K562 (cell line): ENCODE measurements at regions not wholly inside any gene's neighbourhood (a gene's known extent, or its start where the extent isn't known, plus 50 kb on each side); places are given as distances from the start of the nearest gene placed in this dataset.

Source experiments
- ATAC-seq: fragments of 200-7000 bp; cut with Tn5 transposase; 3 replicates; pipeline ENCODE4 v1.9.1; 2020; ENCODE audit warnings: moderate library complexity
- BruUV-seq: library from RNA; stranded (reverse); fragments of 400-500 nt; replicated peaks from 2 replicates; lab custom pipeline; 2021; lab: Mats Ljungman, UMichigan
- CTCF ChIA-PET: fragments of 300-600 bp; formaldehyde crosslinking; extraction: SDS; loops from one replicate; lab custom pipeline; 2021; ENCODE audit warnings: low intra/inter-chr PET ratio; lab: Yijun Ruan, JAX
- POLR2A ChIA-PET: fragments of 300-600, 350-650 bp; sonication (Branson Sonifier 250); formaldehyde crosslinking; extraction: SDS; loops from one replicate; lab custom pipeline; 2021; ENCODE audit warnings: antibody characterized with exemption, inconsistent platforms; lab: Yijun Ruan, JAX
- DNase-seq, 4 experiments: peaks; one replicate each; pipeline versions ENCODE4 v3.0.0 to v3.0.0-alpha.2; 2011 to 2018; ENCODE audit warnings: low spot score in 3 of 4, mixed read lengths in 3 of 4; ENCODE audit errors: extremely low read depth in 1 of 4
- FAIRE-seq: peaks from 2 replicates; lab custom pipeline; 2011; peaks lifted over from hg19 to GRCh38; lab: Jason Lieb, UNC
- H2AFZ ChIP-seq: 2 replicates; pipeline ENCODE4 v1.6.0; 2011; ENCODE audit warnings: low read depth, low read length, control low read depth, inconsistent platforms
- H3K27ac ChIP-seq: fragments of 200-600 bp; 3 replicates; pipeline ENCODE4 v1.8.0; 2011; ENCODE audit warnings: low read depth, mild to moderate bottlenecking, control low read depth, inconsistent platforms, low read length, moderate library complexity, mixed read lengths; ENCODE audit errors: extremely low read depth
- H3K27me3 ChIP-seq, 2 experiments: fragments of 300-600 bp in 1 of 2; 2 replicates in 1 of 2; 3 replicates in 1 of 2; pipeline versions ENCODE4 v1.6.0 to v1.8.0; 2011; ENCODE audit warnings: inconsistent platforms in 2 of 2, low read length in 2 of 2, mild to moderate bottlenecking in 1 of 2, mixed read lengths in 1 of 2, moderate library complexity in 1 of 2; ENCODE audit not compliant: control insufficient read depth in 2 of 2, insufficient read depth in 2 of 2
- H3K36me3 ChIP-seq: fragments of 300-600 bp; 3 replicates; pipeline ENCODE4 v1.8.0; 2011; ENCODE audit warnings: mild to moderate bottlenecking, low read length, inconsistent platforms; ENCODE audit not compliant: control insufficient read depth, insufficient read depth
- H3K4me1 ChIP-seq, 2 experiments: fragments of 200-600 bp in 1 of 2; replicated peaks in 1 of 2; 2 replicates in 1 of 2; 3 replicates in 1 of 2; pipeline versions ENCODE4 v1.5.1 to v1.8.0; 2011; ENCODE audit warnings: inconsistent platforms in 2 of 2, low read length in 2 of 2, mild to moderate bottlenecking in 1 of 2, mixed read lengths in 1 of 2, moderate library complexity in 1 of 2; ENCODE audit not compliant: control insufficient read depth in 2 of 2, insufficient read depth in 2 of 2
- H3K4me2 ChIP-seq: 2 replicates; pipeline ENCODE4 v1.6.1; 2011; ENCODE audit warnings: low read length, control low read depth, inconsistent platforms, mixed read lengths; ENCODE audit not compliant: insufficient read depth
- H3K4me3 ChIP-seq: fragments of 200-600 bp; sonication (generic), shearing (Covaris generic); 2 replicates; pipeline ENCODE4 v1.5.1; 2016; ENCODE audit warnings: control low read depth, inconsistent platforms
- H3K79me2 ChIP-seq: fragments of 200-600 bp; 3 replicates; pipeline ENCODE4 v1.8.0; 2011; ENCODE audit warnings: low read length, inconsistent platforms; ENCODE audit not compliant: control insufficient read depth, insufficient read depth
- H3K9ac ChIP-seq, 2 experiments: 2 replicates each; pipeline versions ENCODE4 v1.6.0 to v1.6.1; 2011; ENCODE audit warnings: low read depth in 2 of 2, low read length in 2 of 2, control low read depth in 1 of 2, inconsistent platforms in 1 of 2, mild to moderate bottlenecking in 1 of 2, mixed read lengths in 1 of 2; ENCODE audit not compliant: insufficient read depth in 1 of 2
- H3K9me1 ChIP-seq: one replicate; pipeline ENCODE4 v1.6.0; 2011; ENCODE audit warnings: inconsistent platforms, mild to moderate bottlenecking, low read length, moderate library complexity; ENCODE audit not compliant: control insufficient read depth, insufficient read depth
- H3K9me3 ChIP-seq: replicated peaks from 2 replicates; pipeline ENCODE4 v1.5.1; 2011; ENCODE audit warnings: low read depth, low read length, inconsistent platforms; ENCODE audit not compliant: control insufficient read depth, insufficient read depth
- H4K20me1 ChIP-seq: replicated peaks from 2 replicates; pipeline ENCODE4 v1.6.1; 2011; ENCODE audit warnings: low read length, inconsistent platforms, mixed read lengths; ENCODE audit not compliant: control insufficient read depth, insufficient read depth
- CC2D1A ChIP-seq: fragments of 450-650 bp; IDR thresholded peaks from 2 replicates; pipeline ENCODE4 v1.6.1; 2017; ENCODE audit warnings: mild to moderate bottlenecking
- CHD2 ChIP-seq: IDR thresholded peaks from 2 replicates; pipeline ENCODE4 v1.6.1; 2011; ENCODE audit warnings: low read depth, low read length
- DMBX1 ChIP-seq: fragments of 250-450 bp; sonication (Bioruptor Pico); IDR thresholded peaks from 2 replicates; pipeline ENCODE4 v1.8.0; 2022; ENCODE audit warnings: inconsistent platforms, mild to moderate bottlenecking, moderate library complexity, borderline replicate concordance
- E2F4 ChIP-seq: sonication (generic); formaldehyde crosslinking; IDR thresholded peaks from 2 replicates; pipeline ENCODE4 v1.8.0; 2022; ENCODE audit warnings: mild to moderate bottlenecking, low read depth, missing genetic modification reagents
- KDM1A ChIP-seq, 2 experiments: fragments of 450-650 bp; IDR thresholded peaks; 2 replicates each; pipeline ENCODE4 v1.6.1; 2016; ENCODE audit warnings: mild to moderate bottlenecking in 2 of 2
- MYC ChIP-seq, 2 experiments: fragments of 250-450 bp in 1 of 2; sonication (Bioruptor Pico) in 1 of 2; IDR thresholded peaks; 2 replicates each; pipeline versions ENCODE4 v1.5.1 to v1.6.1; 2012 to 2021; ENCODE audit warnings: low read depth in 2 of 2, borderline replicate concordance in 1 of 2, improper control_type of control experiment in 1 of 2, low read length in 1 of 2, mild to moderate bottlenecking in 1 of 2, moderate library complexity in 1 of 2
- RCOR1 ChIP-seq, 2 experiments: IDR thresholded peaks; 2 replicates each; pipeline ENCODE4 v1.6.1; 2012; ENCODE audit warnings: low read depth in 2 of 2, low read length in 2 of 2, borderline replicate concordance in 1 of 2, improper control_type of control experiment in 1 of 2
- SRSF7 ChIP-seq: fragments of 200-400 bp; formaldehyde crosslinking; optimal IDR thresholded peaks from 2 replicates; pipeline ENCODE3; 2017; ENCODE audit warnings: mild to moderate bottlenecking, low read depth, low read length
- ZNF239 ChIP-seq: fragments of 250-450 bp; sonication (Bioruptor Pico); IDR thresholded peaks from 2 replicates; pipeline ENCODE4 v1.4.0; 2020; ENCODE audit warnings: mild to moderate bottlenecking
- WGBS: fragments of 100-300 bp; shearing (Covaris generic); methylation state at CpG from one replicate; pipeline ENCODE4 v1.1.6; 2016; ENCODE audit warnings: low coverage, mixed read lengths; ENCODE audit not compliant: insufficient coverage; ENCODE audit errors: missing lambda C conversion rate; 5-methylcytosine and 5-hydroxymethylcytosine counted together
- in situ Hi-C: fragments of 300-500 bp; cut with MboI; formaldehyde crosslinking; loops from 4 replicates; pipeline ENCODE4 v1.15.0; 2018; ENCODE audit warnings: inconsistent platforms, mixed read lengths
- intact Hi-C: fragments of 100-400 bp; cut with micrococcal nuclease; formaldehyde crosslinking; loops from 2 replicates; pipeline ENCODE4 v1.14.2; 2022

- no TSS peak for BruUV-seq
- intact Hi-C loops = no loop called here
- no peaks in the 10 kb centered on the region for H4K20me1 ChIP-seq
- no peaks in the 10 kb centered on the region; a peak in 1 of 5 replicates for H3K4me1 ChIP-seq
- in situ Hi-C loops = no loop called here
- TF ChIP-seq DMBX1 (CRISPR knock-in tag) = no peak
- ChIA-PET POLR2A (no interaction called here), CTCF (interaction anchor here (0.6 kb wide), 1 partner anchor 1305 kb away, joined by 4 read pairs; no protein-coding TSS in a partner anchor)
- FAIRE-seq (no peak), ATAC-seq (no peak), DNase-seq (no peak)
- H3K9ac ChIP-seq = no peak overlapping the region
- H3K27ac ChIP-seq = no peak overlapping the region
- no peaks in the 10 kb centered on the region for H3K9me1 ChIP-seq
- H3K36me3 ChIP-seq = no peaks in the 10 kb centered on the region
- no peak overlapping the region for H3K4me3 ChIP-seq
- H3K9me3 ChIP-seq = no peaks in the 10 kb centered on the region
- no peaks in the 10 kb centered on the region for H3K79me2 ChIP-seq
- no peak overlapping the region for H2AFZ ChIP-seq
- H3K27me3 ChIP-seq = no peaks in the 10 kb centered on the region; a peak in 1 of 5 replicates
- no peak overlapping the region for H3K4me2 ChIP-seq
Observed at GRCh38 chr4:105023668-105024055, 123.0 kb upstream of the TET2 start.

- POLR2A ChIA-PET = no interaction called here
- ATAC-seq (no peak), FAIRE-seq (no peak)
- Histone ChIP-seq H3K9me3 (no peaks in the 10 kb centered on the region), H4K20me1 (no peaks in the 10 kb centered on the region), H3K4me1 (no peaks in the 10 kb centered on the region; a peak in 1 of 5 replicates), H2AFZ (no peak overlapping the region)
- intact Hi-C loops = no loop called here
- no peak for TF ChIP-seq E2F4 (CRISPR knock-in tag)
- no peak for TF ChIP-seq ZNF239 (CRISPR knock-in tag)
- no peak for TF ChIP-seq CHD2
- TF ChIP-seq SRSF7 = no peak
- no peak for TF ChIP-seq MYC (IDR thresholded peaks at IDR 0.05; ENCODE audit: low read depth, low read length)
- no peak for TF ChIP-seq MYC (CRISPR knock-in tag; IDR thresholded peaks at IDR 0.05; ENCODE audit: borderline replicate concordance, low read depth)
- no peak for TF ChIP-seq KDM1A (IDR thresholded peaks at IDR 0.05)
- TF ChIP-seq RCOR1 (IDR thresholded peaks at IDR 0.05; ENCODE audit: borderline replicate concordance in 1 of 2, low read depth in 2 of 2, low read length in 2 of 2) = no peak
- TF ChIP-seq CC2D1A = no peak
- TF ChIP-seq, all 486 proteins: peak for 0
- WGBS = 6% methylated on average over 2 of the region's 2 CpGs
- Histone ChIP-seq H3K4me3 (no peak overlapping the region), H3K9ac (no peak overlapping the region), H3K27ac (no peak overlapping the region), H3K9me1 (no peaks in the 10 kb centered on the region), H3K4me2 (no peak overlapping the region), H3K36me3 (no peaks in the 10 kb centered on the region), H3K27me3 (no peaks in the 10 kb centered on the region; a peak in 1 of 5 replicates), H3K79me2 (no peaks in the 10 kb centered on the region)
- CTCF ChIA-PET = no interaction called here
- BruUV-seq = no TSS peak
- in situ Hi-C loops = no loop called here
- no peak for DNase-seq
Observed at GRCh38 chr4:105025263-105026017, 121.2 kb upstream of the TET2 start.
